Kidney epithelial cell (primary cell): ENCODE measurements at regions not wholly inside any gene's neighbourhood (a gene's known extent, or its start where the extent isn't known, plus 50 kb on each side); places are given as distances from the start of the nearest gene placed in this dataset.

ENCODE experiments used
- DNase-seq: peaks from one replicate; pipeline ENCODE4 v3.0.0-alpha.2; 2010; ENCODE audit warnings: low read depth
- H3K27me3 ChIP-seq: 2 replicates; pipeline ENCODE4 v1.6.0; 2011; ENCODE audit warnings: low read length; ENCODE audit not compliant: control insufficient read depth, insufficient read depth
- H3K36me3 ChIP-seq: 2 replicates; pipeline ENCODE4 v1.5.1; 2011; ENCODE audit warnings: low read length; ENCODE audit not compliant: control insufficient read depth, insufficient read depth
- H3K4me3 ChIP-seq: 2 replicates; pipeline ENCODE4 v1.5.1; 2011; ENCODE audit warnings: low read depth, mild to moderate bottlenecking, control low read depth, low read length
- TF ChIP-seq, protein P1 (sequence below): IDR thresholded peaks from 2 replicates; pipeline ENCODE4 v1.5.1; 2011; ENCODE audit warnings: mild to moderate bottlenecking, moderate library complexity, low read length, control low read depth, inconsistent platforms; ENCODE audit not compliant: insufficient read depth, poor library complexity, severe bottlenecking

- Histone ChIP-seq H3K36me3 (no peaks in the 10 kb centered on the region), H3K4me3 (no peak overlapping the region), H3K27me3 (no peaks in the 10 kb centered on the region)
- TF ChIP-seq, protein P1, sequence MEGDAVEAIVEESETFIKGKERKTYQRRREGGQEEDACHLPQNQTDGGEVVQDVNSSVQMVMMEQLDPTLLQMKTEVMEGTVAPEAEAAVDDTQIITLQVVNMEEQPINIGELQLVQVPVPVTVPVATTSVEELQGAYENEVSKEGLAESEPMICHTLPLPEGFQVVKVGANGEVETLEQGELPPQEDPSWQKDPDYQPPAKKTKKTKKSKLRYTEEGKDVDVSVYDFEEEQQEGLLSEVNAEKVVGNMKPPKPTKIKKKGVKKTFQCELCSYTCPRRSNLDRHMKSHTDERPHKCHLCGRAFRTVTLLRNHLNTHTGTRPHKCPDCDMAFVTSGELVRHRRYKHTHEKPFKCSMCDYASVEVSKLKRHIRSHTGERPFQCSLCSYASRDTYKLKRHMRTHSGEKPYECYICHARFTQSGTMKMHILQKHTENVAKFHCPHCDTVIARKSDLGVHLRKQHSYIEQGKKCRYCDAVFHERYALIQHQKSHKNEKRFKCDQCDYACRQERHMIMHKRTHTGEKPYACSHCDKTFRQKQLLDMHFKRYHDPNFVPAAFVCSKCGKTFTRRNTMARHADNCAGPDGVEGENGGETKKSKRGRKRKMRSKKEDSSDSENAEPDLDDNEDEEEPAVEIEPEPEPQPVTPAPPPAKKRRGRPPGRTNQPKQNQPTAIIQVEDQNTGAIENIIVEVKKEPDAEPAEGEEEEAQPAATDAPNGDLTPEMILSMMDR = no peak
- DNase-seq = no peak
Observed at GRCh38 chr5:34494111-34494755, 161.9 kb upstream of the RAI14 start.

DNA sequence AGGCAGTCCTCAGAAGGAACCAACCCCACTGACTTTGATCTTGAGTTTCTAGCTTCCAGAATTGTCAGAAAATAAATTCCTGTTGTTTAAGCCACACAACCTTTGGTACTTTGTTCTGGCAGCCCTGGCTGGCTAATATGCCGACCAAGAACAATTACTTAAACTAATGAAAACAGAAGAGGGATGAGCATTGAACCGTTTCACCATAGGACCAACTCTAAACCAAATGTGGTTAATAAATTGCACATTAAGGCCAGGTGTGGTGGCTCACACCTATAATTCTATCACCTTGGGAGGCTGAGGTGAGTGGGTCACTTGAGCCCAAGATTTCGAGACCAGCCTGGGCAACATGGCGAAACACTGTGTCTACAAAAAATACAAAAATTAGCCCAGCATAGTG is 160.9 kb upstream of the RAI14 start:
- H3K27me3 ChIP-seq = no peaks in the 10 kb centered on the region
- no peak for DNase-seq
- TF ChIP-seq, protein P1 = no peak
- no peaks in the 10 kb centered on the region for H3K36me3 ChIP-seq
- H3K4me3 ChIP-seq = no peak overlapping the region

GRCh38 chr5:34496260-34496691 is 159.9 kb upstream of the RAI14 start:
- Histone ChIP-seq H3K36me3 (no peaks in the 10 kb centered on the region), H3K27me3 (no peaks in the 10 kb centered on the region), H3K4me3 (no peak overlapping the region)
- no peak for DNase-seq
- TF ChIP-seq, protein P1 = no peak

GRCh38 chr5:34496701-34497469 is 159.2 kb upstream of the RAI14 start:
- no peaks in the 10 kb centered on the region for H3K27me3 ChIP-seq
- TF ChIP-seq, protein P1 = no peak
- DNase-seq = no peak
- H3K4me3 ChIP-seq = no peak overlapping the region
- no peaks in the 10 kb centered on the region for H3K36me3 ChIP-seq

- TF ChIP-seq, protein P1 = no peak
- H3K4me3 ChIP-seq = no peak overlapping the region
- DNase-seq = no peak
- no peaks in the 10 kb centered on the region for H3K36me3 ChIP-seq
- no peaks in the 10 kb centered on the region for H3K27me3 ChIP-seq
Observed at GRCh38 chr5:34497470-34497808, 158.7 kb upstream of the RAI14 start.

GRCh38 chr5:34498572-34498971 is 157.6 kb upstream of the RAI14 start:
- Histone ChIP-seq H3K36me3 (no peaks in the 10 kb centered on the region), H3K4me3 (no peak overlapping the region), H3K27me3 (no peaks in the 10 kb centered on the region)
- TF ChIP-seq, protein P1 = no peak
- DNase-seq = no peak
